DMS 273 treated with DMSO at 0.1 percent for 48 hours (cell line): ENCODE measurements at regions not wholly inside any gene's neighbourhood (a gene's known extent, or its start where the extent isn't known, plus 50 kb on each side); places are given as distances from the start of the nearest gene placed in this dataset.
"Not testable (repeated sequence)": the region's sequence is repeated elsewhere in the genome, so short reads cannot be mapped to it uniquely, and the experiment has no call there.

ENCODE experiments used
- DNase-seq: peaks from one replicate; lab custom pipeline; 2025; lab: John Stamatoyannopoulos, UW

DNA sequence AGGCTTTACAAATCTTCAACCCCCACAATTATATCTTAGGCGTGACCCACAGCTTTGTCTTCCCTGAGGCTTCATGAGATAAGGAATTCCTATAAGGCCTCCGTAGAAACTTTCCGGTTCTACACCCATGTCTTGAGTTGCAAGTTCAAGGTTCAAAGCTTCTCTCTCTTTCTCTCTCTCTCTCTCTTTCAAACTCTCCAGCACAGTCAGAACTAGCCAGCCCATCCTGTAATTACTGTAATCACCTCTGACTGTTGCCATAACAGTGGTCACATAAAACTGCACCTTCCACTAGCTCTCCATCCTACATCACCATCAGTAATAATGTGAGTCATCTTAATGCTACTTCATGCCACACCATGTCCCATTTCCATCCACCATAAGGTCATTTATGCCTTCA, 90.0 kb upstream of the NFASC start:
- no peak for DNase-seq

DNA sequence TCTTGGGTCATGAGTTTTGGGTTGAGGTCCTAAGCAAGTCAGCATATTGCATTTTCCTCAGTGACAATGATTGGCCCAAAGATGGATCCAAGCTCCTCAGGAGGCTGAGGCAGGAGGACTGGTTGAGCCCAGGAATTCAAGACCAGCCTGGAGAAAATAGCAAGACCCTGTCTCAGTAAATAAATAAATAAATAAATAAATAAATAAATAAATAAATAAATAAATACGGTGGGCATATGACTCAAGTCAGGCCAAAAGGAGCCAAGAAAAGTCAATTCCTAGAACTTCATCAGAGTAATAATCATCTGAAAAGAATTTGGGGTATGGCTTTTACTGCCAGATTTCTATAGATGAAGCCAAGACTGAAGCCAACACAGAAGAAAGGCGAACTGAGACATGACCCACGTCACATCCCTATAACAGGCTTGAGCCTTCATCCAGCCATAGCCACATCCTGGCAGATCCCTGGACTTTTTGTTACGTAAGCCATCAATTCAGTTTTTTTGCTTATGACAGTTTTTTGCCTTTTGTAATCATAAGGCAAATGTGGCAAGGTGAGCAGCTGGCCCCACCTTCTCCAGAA, 88.5 kb upstream of the NFASC start:
- DNase-seq, result no peak

DNA sequence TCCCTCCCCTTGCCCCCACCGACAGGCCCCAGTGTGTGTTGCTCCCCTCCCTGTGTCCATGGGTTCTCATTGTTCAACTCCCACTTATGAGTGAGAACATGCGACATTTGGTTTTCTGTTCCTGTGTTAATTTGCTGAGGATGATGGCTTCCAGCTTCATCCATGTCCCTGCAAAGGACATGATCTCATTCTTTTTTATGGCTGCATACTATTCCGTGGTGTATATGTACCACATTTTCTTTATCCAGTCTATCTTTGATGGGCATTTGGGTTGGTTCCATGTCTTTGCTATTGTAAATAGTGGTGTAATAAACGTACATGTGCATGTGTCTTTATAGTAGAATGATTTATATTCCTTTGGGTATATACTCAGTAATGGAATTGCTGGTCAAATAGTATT, 85.6 kb upstream of the NFASC start:
- DNase-seq, result not testable (repeated sequence)

DNA sequence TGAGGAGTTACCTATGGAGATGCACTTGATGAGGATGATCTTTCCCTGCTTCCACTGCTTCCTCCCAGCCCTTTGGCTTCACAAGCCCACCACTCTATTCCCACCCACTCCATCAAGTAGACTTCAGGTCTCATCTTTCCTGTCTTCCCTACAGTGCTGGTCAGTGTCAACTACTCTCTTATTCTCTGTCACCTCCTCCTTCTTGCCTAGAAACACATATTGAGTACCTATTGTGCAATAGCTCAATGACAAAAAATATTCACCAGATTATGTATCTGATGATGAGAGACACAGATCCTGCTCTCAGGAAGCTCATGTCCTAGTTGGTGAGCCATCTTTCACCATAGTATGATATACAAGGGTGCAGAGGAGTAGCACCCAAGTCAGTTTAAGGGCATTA, 82.2 kb upstream of the NFASC start:
- no peak for DNase-seq

DNA sequence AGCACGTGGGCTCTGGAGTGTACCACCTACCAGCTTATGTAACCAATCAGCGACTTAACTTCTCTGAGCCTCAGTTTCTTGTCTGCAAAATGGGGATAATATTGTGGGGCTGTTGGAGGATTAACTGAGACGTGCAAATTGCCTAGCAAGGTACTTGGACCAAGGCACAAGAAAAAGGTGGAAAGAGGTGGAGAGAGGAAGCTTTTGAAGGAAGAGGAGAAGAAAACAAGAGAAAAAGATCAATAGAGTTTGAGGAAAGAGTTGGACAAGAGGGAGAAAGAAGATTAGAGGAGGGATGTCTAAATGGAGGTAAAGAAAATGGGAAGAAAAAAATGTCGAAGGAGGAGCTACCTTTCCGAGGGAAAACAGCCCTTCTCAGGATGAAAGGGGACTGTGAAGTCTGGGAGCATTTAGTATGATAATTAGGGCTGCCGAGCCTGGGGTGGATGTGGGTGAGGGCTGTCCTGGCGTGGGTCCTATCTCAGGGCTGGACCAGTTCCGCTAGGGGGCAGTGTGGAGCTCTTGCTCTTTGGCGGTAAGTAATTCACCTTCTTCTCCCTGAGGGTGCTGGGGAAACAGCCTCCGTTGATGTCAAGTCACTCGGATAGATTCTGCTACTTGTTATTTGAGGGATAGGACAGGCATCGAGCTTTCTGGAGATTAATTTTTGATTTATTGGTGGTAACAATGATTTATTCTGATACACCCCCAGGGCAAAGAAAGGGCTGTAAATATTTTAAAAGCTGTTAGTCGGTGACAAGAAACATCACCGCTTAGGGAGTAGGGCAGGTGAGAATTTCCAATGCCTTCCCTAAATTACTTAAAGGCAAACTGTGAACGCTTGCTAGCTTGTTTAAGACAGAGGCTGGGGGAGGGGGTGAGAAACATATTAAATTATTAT, 79.0 kb upstream of the NFASC start:
- DNase-seq, result peak; percentile 55

DNA sequence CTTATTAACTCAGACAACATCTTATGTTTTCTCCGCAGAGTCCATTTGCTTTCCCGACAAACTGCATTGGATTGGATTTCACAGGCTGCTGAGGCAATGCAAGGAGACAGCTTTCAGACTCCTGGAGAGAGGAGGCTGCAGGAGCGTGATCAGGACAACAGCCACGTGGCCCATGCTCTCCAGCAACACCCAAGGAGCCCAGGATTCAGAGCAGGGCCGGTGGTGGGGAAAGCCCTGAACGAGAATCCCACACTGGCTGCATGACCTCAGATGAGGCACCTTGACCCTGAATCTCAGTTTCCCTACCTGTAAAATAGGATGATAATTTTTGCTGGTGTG, 78.3 kb upstream of the NFASC start:
- no peak for DNase-seq

DNA sequence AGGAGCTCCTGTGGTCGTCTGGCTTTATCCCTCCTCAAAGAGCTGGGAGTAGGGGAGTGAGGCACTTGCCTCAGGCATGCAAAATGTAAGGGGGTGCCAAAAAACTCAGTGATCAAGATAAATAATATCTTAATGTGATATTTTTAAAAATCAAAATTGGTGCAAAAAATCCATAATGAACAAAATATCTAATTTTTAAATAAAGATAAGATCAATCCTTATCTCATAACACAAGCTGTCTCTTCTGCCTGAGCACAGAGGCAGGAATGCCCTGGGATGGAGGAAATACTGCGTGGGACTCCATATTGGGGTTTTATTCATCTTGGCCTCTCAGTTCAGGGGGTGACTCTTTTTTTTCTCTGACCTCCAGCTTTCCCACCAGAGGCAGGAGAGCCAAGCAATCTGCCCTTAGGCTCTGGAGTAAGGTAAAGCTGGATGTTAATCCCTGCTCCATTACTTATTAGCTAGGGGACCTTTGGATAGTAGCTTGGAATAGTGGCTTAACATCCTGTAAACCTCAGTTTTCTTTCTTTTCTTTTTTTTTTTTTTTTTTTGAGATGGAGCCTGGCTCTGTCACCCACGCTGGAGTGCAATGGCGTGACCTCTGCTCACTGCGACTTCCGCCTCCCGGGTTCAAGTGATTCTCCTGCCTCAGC, 77.3 kb upstream of the NFASC start:
- DNase-seq, result no peak

DNA sequence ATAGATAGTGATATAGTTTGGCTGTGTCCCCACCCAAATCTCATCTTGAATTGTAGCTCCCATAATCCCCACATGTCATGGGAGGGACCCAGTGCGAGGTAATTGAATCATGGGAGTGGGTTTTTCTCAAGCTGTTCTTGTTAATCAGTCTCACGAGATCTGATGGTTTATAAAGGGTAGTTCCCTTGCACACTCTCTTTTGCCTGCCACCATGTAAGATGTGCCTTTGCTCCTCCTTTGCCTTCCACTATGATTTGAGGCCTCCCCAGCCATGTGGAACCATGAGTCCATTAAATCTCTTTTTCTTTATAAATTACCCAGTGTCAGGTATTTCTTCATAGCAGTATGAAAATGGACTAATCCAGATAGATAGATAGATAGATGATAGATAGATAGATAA, 73.8 kb upstream of the NFASC start:
- not testable (repeated sequence) for DNase-seq

DNA sequence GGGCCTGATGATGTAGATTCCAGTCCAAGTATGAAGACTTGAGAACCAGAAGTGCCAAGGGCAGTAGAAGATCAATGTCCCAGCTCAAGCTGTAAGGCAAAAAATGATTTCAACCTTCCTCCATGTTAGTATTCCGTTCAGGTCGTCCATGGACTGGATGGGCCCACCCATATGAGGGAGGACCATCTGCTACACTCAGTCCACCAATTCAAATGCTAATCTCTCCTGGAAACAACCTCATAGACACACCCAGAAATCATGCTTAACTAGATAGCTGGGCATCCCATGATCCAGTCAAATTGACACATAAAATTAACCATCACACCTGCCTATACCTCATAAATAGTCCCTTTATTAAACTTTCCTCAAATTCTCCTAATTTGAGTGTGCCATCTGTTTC, 73.3 kb upstream of the NFASC start:
- no peak for DNase-seq

DNA sequence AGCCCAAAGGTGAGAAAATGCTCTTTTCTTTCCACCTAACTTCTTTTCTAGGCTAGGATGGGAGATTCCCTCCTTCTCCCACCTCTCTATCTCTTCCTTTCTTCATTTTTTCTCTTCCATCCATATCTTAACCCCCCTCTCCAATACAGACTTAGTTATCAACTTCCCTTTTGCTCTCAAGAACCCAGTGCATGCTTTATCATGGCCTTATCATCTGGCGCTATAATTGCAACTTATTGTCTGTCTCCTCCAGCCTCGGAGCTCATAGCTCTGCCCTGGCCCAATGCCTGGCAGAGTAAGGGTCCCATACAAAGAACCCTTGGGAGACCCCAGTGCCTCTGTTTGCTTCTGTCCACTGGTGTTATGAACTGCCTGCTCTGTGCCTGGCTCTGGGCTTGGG, 71.0 kb upstream of the NFASC start:
- DNase-seq, result no peak

DNA sequence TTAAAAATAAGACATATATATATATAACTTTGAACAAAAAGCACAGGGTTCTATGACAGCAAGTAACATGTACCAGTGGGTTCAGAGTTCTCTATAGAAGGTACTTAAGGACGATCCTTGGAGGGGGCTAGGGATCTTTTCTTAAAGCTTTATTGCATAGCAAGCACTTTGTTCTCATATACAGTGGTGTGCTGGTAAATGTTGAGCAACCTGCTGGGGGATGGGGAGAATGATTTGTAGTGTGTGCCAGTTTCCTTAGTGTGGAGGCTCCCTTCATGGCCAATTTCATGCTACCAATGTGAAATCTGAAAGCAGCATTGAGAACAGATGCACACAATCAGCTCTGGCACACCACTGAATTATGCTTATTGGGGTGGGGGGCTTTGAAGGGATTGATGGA, 69.5 kb upstream of the NFASC start:
- DNase-seq, result no peak

DNA sequence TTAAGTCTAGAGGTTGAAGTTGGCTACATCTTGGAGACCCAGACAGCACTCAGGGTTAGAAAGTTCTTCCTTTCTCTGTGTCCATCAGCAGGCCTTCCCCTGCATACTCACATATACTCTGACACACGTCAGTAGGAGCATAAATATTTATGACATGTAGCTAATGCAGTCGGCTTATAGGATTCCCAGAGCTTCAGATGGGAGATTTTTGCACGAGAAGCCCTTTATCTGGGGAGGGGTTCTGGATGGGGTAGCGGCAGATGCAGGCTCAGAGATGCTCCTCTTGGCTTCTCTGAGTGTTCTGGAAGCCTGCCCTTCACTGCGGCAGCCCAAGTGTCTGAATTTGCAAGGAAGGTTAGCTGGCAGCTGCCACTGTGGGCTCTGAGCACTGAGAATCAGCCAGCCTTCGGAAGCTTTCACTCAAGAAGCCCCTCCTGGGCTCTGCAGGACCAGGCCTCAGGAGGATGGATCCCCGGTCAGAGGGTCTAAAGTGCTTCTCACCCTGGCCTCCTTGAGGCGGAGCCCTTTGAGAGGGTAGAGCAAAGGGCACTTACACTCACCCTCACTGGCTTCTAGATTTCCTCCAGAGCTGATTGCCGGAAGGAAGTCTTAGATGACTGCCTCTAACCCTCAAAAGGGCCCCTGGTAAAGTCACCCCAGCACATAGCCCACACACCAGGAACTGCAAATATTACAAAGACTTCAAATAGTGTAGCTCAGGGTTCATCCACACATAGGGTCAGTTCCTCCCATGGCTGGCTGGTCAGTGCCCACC, 68.1 kb upstream of the NFASC start:
- DNase-seq, result no peak

DNA sequence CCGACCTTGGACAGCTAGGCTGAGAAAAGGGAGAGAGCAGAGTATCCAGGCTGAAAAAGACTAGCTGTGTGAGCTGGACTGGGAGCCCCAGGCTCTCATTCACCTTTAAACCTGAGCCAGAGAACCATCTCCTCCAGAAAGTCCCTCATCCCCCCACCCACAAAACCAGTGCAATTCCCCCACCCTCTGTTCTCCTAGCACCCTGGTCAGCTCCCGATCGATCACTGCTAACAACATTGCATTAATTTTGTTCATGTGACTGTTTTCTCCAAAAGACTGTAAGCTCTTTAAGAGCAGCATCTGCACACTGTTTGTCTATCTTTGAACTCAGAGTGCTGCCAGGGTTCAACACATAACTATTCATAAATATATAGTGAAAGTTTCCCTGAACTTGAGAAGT, 67.1 kb upstream of the NFASC start:
- DNase-seq, result no peak

DNA sequence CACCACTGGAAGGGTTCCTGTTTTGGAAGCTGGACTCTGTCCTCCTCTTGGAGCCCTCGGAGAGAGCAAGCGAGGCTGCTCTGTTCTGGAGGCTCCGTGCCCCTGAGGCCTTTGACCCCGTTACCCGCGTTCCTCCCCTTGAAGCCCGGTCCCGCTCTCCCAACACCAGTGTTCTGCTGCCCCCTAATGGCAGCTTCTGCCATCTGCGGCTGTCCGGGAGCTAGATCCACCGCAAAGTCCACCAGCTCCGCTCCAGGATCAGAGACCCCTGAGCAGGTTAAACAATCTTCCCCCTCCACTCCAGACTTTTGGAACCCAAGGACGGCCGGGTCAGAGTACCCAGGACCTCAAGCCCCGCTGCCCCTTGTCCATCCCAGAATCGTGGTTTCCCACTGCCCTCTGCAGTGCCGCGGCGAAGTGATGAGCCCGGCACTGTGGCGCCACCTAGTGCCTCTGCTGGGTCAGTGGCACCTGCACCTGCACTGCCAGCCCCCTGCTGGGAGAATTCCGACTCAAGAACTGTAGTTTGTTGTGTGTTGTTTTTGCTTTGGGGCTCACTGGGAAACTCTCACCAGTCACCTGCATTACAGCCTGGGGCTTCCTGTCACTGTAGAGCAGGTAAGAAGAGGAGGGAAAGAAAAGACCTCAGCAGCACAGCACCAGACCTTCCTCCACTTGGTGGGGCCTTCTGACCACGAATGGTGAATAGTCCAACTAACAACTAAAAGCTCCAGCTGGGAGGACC, 63.5 kb upstream of the NFASC start:
- peak; percentile 62 for DNase-seq

DNA sequence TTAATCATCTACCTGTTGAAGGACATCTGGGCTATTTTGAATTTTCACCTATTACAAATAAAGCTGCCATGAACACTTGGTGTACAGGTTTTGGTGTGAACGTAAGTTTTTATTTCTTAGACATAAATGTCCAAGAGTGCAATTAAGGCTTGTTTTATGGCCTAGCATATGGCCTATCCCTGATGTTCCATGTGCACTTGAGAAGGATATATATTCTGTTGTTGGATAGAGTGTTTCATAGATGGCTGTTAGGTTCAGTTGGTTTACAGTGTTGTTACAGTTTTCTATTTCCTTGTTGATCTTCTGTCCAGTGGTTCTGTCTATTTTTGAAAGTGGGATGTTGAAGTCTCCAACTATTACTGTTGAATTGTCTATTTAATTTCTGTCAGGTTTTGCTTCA, 61.2 kb upstream of the NFASC start:
- no peak for DNase-seq

DNA sequence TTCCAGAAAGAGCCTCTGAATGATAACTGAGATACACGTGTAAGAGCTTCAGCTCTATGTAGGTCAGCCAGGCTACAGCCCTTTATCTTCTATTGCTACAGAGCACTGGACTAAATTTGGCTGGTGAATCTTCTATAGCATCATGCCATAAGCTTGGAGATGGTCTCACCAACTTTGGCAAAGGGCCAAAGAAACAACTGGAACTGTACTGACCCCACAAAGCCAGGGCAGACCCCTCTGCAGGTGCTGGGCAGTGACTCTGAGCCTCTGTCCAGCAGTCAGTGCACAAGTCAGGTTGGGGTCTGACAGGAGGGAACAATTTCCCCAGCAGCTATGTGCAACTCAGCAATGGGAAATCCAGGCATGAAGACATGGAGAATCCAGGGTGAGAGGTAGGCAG, 57.8 kb upstream of the NFASC start:
- DNase-seq, result no peak

DNA sequence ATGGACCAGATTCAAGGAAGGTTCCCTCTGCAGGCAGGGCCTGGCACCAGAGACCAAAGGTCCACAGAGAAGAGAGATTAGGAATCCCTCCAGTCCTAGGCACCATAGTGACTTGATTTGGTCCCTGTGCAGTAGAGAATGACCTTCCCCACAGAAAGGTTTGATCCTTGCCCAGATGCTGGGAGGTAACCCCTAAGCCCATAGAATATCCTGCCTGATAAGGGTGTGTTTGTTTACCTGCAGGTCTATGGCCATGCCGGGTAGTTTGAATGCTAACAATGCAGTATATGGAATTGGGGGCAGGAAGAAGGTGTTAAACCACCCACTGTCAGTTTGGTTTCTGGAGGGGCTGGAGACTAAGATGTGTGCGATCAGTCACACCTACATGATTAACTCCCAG, 57.1 kb upstream of the NFASC start:
- DNase-seq, result no peak

DNA sequence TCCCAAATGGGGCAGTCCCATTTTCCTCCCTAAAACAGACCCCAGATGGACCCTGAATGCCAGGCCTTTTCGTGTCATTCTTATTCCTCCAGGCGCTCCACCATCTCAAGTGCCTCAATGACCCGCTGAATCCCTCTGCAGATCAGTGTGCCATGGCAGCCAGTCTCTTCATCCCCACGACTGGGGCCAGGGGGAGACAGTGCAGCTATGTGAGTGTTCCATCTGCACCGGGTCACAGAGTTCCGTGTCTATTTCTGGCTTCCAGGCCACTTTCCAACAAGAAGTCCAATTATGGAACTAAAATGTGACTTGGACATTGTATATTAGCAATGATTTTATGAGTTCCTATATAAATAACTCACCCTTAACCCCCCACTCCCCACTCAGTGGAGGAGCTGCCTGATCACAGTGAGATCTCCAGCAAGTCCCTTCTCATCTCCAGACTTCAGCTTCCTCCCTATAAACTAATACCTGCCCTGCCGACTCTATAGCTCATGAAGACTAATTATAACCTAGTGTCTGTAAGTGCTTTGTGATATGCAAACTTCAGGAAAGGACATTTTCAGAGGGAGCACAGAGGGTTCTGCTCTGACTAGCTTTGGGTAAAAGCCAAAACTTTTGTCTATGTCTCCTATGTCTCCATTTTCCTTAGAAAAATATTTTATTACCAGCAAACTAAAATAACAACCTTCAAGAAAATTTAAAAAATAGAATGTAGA, 56.3 kb upstream of the NFASC start:
- no peak for DNase-seq

DNA sequence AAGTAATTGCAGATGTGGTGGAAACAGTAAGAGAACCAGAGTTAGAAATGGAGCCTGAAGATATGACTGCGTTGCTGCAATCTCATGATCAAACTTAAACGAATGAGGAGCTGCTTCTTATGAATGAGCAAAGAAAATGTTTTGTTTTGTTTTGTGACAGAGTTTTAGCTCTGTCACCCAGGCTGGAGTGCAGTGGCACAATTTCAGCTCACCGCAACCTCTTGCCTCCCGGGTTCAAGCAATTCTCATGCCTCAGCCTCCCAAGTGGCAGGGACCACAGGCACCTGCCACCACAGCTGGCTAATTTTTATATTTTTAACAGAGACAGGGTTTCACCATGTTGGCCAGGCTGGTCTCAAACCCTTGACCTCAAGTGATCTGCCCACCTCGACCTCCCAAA, 53.3 kb upstream of the NFASC start:
- no peak for DNase-seq

DNA sequence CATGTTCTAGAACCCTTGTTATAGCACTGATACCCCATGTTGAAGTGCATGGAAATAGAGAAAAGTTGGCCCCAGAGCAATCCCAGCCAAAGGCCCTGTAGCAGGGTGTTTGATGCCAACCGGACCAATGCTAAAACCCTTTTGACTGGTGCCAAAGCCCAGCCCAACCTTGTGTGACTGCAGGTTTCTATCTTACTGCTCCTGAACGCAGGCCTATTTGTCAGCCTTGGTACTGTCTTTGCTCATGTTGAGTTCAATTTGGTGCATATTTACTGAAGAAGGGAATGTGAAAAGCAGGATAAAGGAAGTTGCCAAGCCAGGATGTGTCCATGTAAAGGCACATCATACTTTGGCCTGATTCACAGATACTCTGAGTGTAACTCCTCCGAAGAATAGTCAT, 51.7 kb upstream of the NFASC start:
- no peak for DNase-seq

DNA sequence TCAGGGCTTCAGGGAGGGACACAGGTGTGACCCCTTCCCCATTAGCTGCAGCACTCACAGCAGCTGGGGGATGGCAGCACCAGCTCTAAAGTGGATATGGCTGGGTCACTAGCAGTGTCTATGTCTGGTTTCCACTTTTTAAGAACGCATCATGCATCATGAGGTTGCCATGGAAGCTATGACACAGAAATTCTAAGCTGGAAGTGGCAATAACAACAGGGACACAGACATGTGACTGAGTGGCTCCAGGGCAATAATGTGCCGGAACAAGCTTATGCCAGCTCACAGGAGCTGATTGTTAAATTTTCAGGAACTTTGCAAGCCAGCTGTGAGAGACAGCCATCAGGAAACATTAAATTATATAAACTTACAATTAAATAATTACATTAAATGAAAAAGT, 51.2 kb upstream of the NFASC start:
- DNase-seq, result no peak
